Heart left ventricle (tissue), 16 donors: ENCODE measurements at regions not wholly inside any gene's neighbourhood (a gene's known extent, or its start where the extent isn't known, plus 50 kb on each side); places are given as distances from the start of the nearest gene placed in this dataset.

ENCODE experiments used
- ATAC-seq, 4 donors: fragments of 200-7000 bp; cut with Tn5 transposase; one replicate each; pipeline ENCODE4 v1.9.1; 2020 to 2022; ENCODE audit warnings: moderate library complexity in 4 of 4, mild to moderate bottlenecking in 3 of 4, moderate number of reproducible peaks in 1 of 4
- DNase-seq, 5 donors: peaks; one replicate each; pipeline ENCODE4 v3.0.0-alpha.2; 2020
- H3K27ac ChIP-seq, 12 donors: fragments of 200-600 bp; sonication (generic) in 4 of 12; one replicate each; pipeline versions ENCODE4 v1.5.0 to v1.8.0; 2016 to 2022; ENCODE audit warnings: mild to moderate bottlenecking in 2 of 12
- H3K27me3 ChIP-seq, 9 donors: fragments of 200-600 bp; sonication (generic) in 2 of 9; one replicate each; pipeline versions ENCODE4 v1.5.1 to v1.8.0; 2016 to 2022; ENCODE audit warnings: mild to moderate bottlenecking in 3 of 9
- H3K36me3 ChIP-seq, 9 donors: fragments of 200-600 bp; sonication (generic) in 2 of 9; one replicate each; pipeline versions ENCODE4 v1.5.0 to v1.8.0; 2018 to 2022; ENCODE audit warnings: mild to moderate bottlenecking in 2 of 9
- H3K4me1 ChIP-seq, 12 donors: fragments of 200-600 bp; sonication (generic) in 4 of 12; one replicate each; pipeline versions ENCODE4 v1.5.0 to v1.8.0; 2016 to 2022; ENCODE audit warnings: mild to moderate bottlenecking in 3 of 12
- H3K4me3 ChIP-seq, 12 donors: fragments of 200-600 bp; sonication (generic) in 4 of 12; one replicate each; pipeline versions ENCODE4 v1.5.0 to v1.8.0; 2017 to 2022; ENCODE audit warnings: mild to moderate bottlenecking in 9 of 12, moderate library complexity in 4 of 12
- H3K9me3 ChIP-seq, 12 donors: fragments of 200-600 bp; sonication (generic) in 4 of 12; one replicate each; pipeline versions ENCODE4 v1.5.0 to v1.8.0; 2016 to 2022; ENCODE audit warnings: mild to moderate bottlenecking in 1 of 12
- CTCF ChIP-seq, 12 donors: fragments of 200-600 bp; sonication (generic) in 4 of 12; IDR thresholded peaks; one replicate each; pipeline versions ENCODE4 v1.5.0 to v1.8.0; 2018 to 2022; ENCODE audit warnings: antibody characterized with exemption in 12 of 12, mild to moderate bottlenecking in 5 of 12
- POLR2A ChIP-seq, 2 donors: fragments of 450-650 bp; IDR thresholded peaks; one replicate each; pipeline ENCODE4 v1.6.1; 2017; ENCODE audit warnings: antibody characterized with exemption in 2 of 2, mild to moderate bottlenecking in 2 of 2, moderate library complexity in 2 of 2
- WGBS, 4 donors: extraction: QIAGEN DNeasy Blood & Tissue Kit in 2 of 4; methylation state at CpG; one replicate each; pipeline versions ENCODE4 v1.1.5 to v1.1.7; 2013 to 2018; 5-methylcytosine and 5-hydroxymethylcytosine counted together
- intact Hi-C, 10 donors: fragments of 100-400 bp; cut with DNase I; formaldehyde crosslinking; loops; one replicate each; pipeline versions ENCODE4 v1.11.1 to v1.14.2; 2022
- donor health status: ischemic (EF 13 %, LVEDD 7.1; RV severe dilation, severe dysfunction).
- donor health status: healthy with polysubstance abuse.
- donor health status: DM: no; HTN: yes; CAD: no.
- donor health status: DM: no; HTN: no; CAD: no.
- donor health status: ischemic (EF 25% LVEDD 6.9; RV normal size, moderate dysfunction).
- donor health status: ischemic (EF 25% LVEDD 5.7; RV mildly dilated, moderate dysfunction).
- donor health status: healthy.
- donor health status: DM: yes; HTN: yes; CAD: no.
- donor health status: ischemic (EF 35%, LVEDD 5.7; RV mildly dilated, moderate dysfunction).
- donor health status: nonischemic (EF 11% LVEDD 7.7; RV severe dilation, severe dysfunction).
- donor health status: DM: yes; HTN: yes; CAD: no.
- donor health status: PGD.
- donor health status: ischemic (EF 29% LVEDD 5.4; RV normal size, mild dysfunction).
- donor health status: nonischemic (EF 23%, LVEDD 6.1; RV moderate dilation, normal function).

- DNase-seq (no peak), ATAC-seq (no peak)
- H3K4me1 ChIP-seq, result no peaks in the 10 kb centered on the region
- no peak overlapping the region for H3K27ac ChIP-seq
- intact Hi-C loops, result no loop called here
- no peak for TF ChIP-seq CTCF (IDR thresholded peaks at IDR 0.05)
- no peak for TF ChIP-seq POLR2A (IDR thresholded peaks at IDR 0.05)
- no peaks in the 10 kb centered on the region for H3K27me3 ChIP-seq
- H3K9me3 ChIP-seq, result no peaks in the 10 kb centered on the region
- WGBS, 4 donors, result 85 to 88% (median 86%) methylated on average over 4 of the region's 4 CpGs
- no peak overlapping the region for H3K4me3 ChIP-seq
- H3K36me3 ChIP-seq, result no peaks in the 10 kb centered on the region
Observed at GRCh38 chr11:128103278-128103873, 484.0 kb downstream of the ETS1 start.

GRCh38 chr11:128098781-128099180, 488.6 kb downstream of the ETS1 start:
- Histone ChIP-seq H3K27me3 (no peaks in the 10 kb centered on the region), H3K9me3 (no peaks in the 10 kb centered on the region), H3K27ac (no peak overlapping the region), H3K4me3 (no peak overlapping the region), H3K4me1 (no peaks in the 10 kb centered on the region), H3K36me3 (no peaks in the 10 kb centered on the region)
- intact Hi-C loops, result no loop called here
- WGBS, 4 donors, result 29 to 42% (median 34%) methylated on average over 1 of the region's 1 CpG
- DNase-seq (no peak), ATAC-seq (no peak)
- TF ChIP-seq CTCF (IDR thresholded peaks at IDR 0.05) (no peak), POLR2A (IDR thresholded peaks at IDR 0.05) (no peak)

- DNase-seq (no peak), ATAC-seq (peak in 3 of 4 donors; percentile 50 to 86 (median 58))
- H3K27me3 ChIP-seq, result no peaks in the 10 kb centered on the region
- H3K27ac ChIP-seq, result no peak overlapping the region
- H3K4me1 ChIP-seq, result no peaks in the 10 kb centered on the region
- WGBS, 4 donors, result 47 to 74% (median 51%) methylated on average over 2 of the region's 2 CpGs
- H3K9me3 ChIP-seq, result peaks cover 0 to 6% (median 0%) of the 10 kb centered on the region in 12 donors
- no peak for TF ChIP-seq POLR2A (IDR thresholded peaks at IDR 0.05)
- TF ChIP-seq CTCF (IDR thresholded peaks at IDR 0.05), result no peak
- intact Hi-C loops, result no loop called here
- no peaks in the 10 kb centered on the region for H3K36me3 ChIP-seq
- no peak overlapping the region for H3K4me3 ChIP-seq
Observed at GRCh38 chr11:128095466-128095981, 491.8 kb downstream of the ETS1 start.

GRCh38 chr11:128093689-128094088, 493.7 kb downstream of the ETS1 start:
- Histone ChIP-seq H3K27me3 (no peaks in the 10 kb centered on the region), H3K4me3 (no peak overlapping the region), H3K36me3 (no peaks in the 10 kb centered on the region), H3K9me3 (peaks cover 0 to 18% (median 7%) of the 10 kb centered on the region in 12 donors), H3K27ac (no peak overlapping the region), H3K4me1 (no peaks in the 10 kb centered on the region)
- ATAC-seq, result no peak
- intact Hi-C loops, result no loop called here
- no peak for DNase-seq
- TF ChIP-seq POLR2A (IDR thresholded peaks at IDR 0.05), result no peak
- TF ChIP-seq CTCF (IDR thresholded peaks at IDR 0.05), result no peak
- WGBS, 4 donors, result 80 to 93% (median 88%) methylated on average over 2 of the region's 2 CpGs
